CD4-positive, alpha-beta T cell (primary cell): ENCODE measurements at regions not wholly inside any gene's neighbourhood (a gene's known extent, or its start where the extent isn't known, plus 50 kb on each side); places are given as distances from the start of the nearest gene placed in this dataset.
A peak's percentile ranks its signal among the peaks of the same experiment; 100 is the strongest.

Experiments
- ATAC-seq: fragments of 200-7000 bp; cut with Tn5 transposase; one replicate; pipeline ENCODE4 v1.10.0; 2022; ENCODE audit warnings: mild to moderate bottlenecking; ENCODE audit not compliant: poor library complexity
- CTCF ChIA-PET: fragments of 350-600 bp; sonication (Branson Sonifier 250); formaldehyde crosslinking; loops from one replicate; lab custom pipeline; 2021; ENCODE audit warnings: antibody characterized with exemption, inconsistent platforms; lab: Charles Lee
- POLR2A ChIA-PET: fragments of 350-600 bp; sonication (Branson Sonifier 250); formaldehyde crosslinking; loops from one replicate; lab custom pipeline; 2021; ENCODE audit warnings: antibody characterized with exemption, inconsistent platforms; lab: Charles Lee
- DNase-seq, 14 experiments: peaks; one replicate each; pipeline ENCODE4 v3.0.0-alpha.2; 2013 to 2020; ENCODE audit warnings: mixed read lengths in 2 of 14
- H3K27ac ChIP-seq, 2 donors: one replicate each; pipeline versions ENCODE4 v1.5.1 to v1.7.0; 2013; ENCODE audit warnings: low read length in 2 of 2, low read depth in 1 of 2, mild to moderate bottlenecking in 1 of 2
- H3K27me3 ChIP-seq, 2 experiments: 1 replicate in 1 of 2; 2 replicates in 1 of 2; pipeline versions ENCODE4 v1.6.1 to v1.7.0; 2013; ENCODE audit warnings: low read length in 2 of 2, control low read depth in 1 of 2, mild to moderate bottlenecking in 1 of 2, moderate library complexity in 1 of 2; ENCODE audit not compliant: insufficient read depth in 2 of 2, control insufficient read depth in 1 of 2
- H3K36me3 ChIP-seq: one replicate; pipeline ENCODE4 v1.6.1; 2013; ENCODE audit warnings: low read length, control low read depth; ENCODE audit not compliant: insufficient read depth
- H3K4me1 ChIP-seq: one replicate; pipeline ENCODE4 v1.6.1; 2013; ENCODE audit warnings: low read length, control low read depth; ENCODE audit not compliant: insufficient read depth
- H3K4me3 ChIP-seq: one replicate; pipeline ENCODE4 v1.5.1; 2013; ENCODE audit warnings: mild to moderate bottlenecking, low read length, moderate library complexity
- H3K9me3 ChIP-seq, 2 experiments: 1 replicate in 1 of 2; 2 replicates in 1 of 2; pipeline versions ENCODE4 v1.6.1 to v1.7.0; 2013; ENCODE audit warnings: low read length in 2 of 2, mild to moderate bottlenecking in 2 of 2, control low read depth in 1 of 2, moderate library complexity in 1 of 2; ENCODE audit not compliant: control insufficient read depth in 1 of 2, insufficient read depth in 1 of 2
- H3K27ac Mint-ChIP-seq: one replicate; pipeline ENCODE4 v1.8.0; 2020; ENCODE audit warnings: mixed read lengths
- H3K27me3 Mint-ChIP-seq: one replicate; pipeline ENCODE4 v1.8.0; 2021; ENCODE audit warnings: mixed read lengths
- H3K36me3 Mint-ChIP-seq: one replicate; pipeline ENCODE4 v1.8.0; 2021; ENCODE audit warnings: low read depth, mixed read lengths
- H3K4me1 Mint-ChIP-seq: one replicate; pipeline ENCODE4 v1.8.0; 2021; ENCODE audit warnings: low read depth, mixed read lengths
- H3K4me3 Mint-ChIP-seq: one replicate; pipeline ENCODE4 v1.8.0; 2020; ENCODE audit warnings: mild to moderate bottlenecking, mixed read lengths
- H3K9me3 Mint-ChIP-seq: one replicate; pipeline ENCODE4 v1.8.0; 2020; ENCODE audit warnings: mixed read lengths
- CTCF ChIP-seq: fragments of 200-600 bp; IDR thresholded peaks from one replicate; pipeline ENCODE4 v1.8.0; 2022; ENCODE audit warnings: antibody characterized with exemption, mild to moderate bottlenecking
- intact Hi-C, 2 experiments: fragments of 100-400 bp; cut with DNase I in 1 of 2; cut with micrococcal nuclease in 1 of 2; formaldehyde crosslinking; loops; one replicate each; pipeline versions ENCODE4 v1.15.1 to v1.9.0; 2023 to 2025; cut with DNase I, micrococcal nuclease

GRCh38 chr20:19070026-19070425 lies 142.4 kb upstream of the SLC24A3 start:
- CTCF ChIA-PET = no interaction called here
- Histone ChIP-seq H3K36me3 (no peaks in the 10 kb centered on the region), H3K27me3 (peaks cover 0 to 2% of the 10 kb centered on the region in 2 experiments), H3K27ac (no peak overlapping the region), H3K4me1 (no peaks in the 10 kb centered on the region), H3K9me3 (peaks cover 4 to 10% of the 10 kb centered on the region in 2 experiments), H3K4me3 (no peak overlapping the region)
- ATAC-seq (no peak), DNase-seq (no peak)
- intact Hi-C loops = no loop called here
- H3K4me1 Mint-ChIP-seq = no peaks in the 10 kb centered on the region
- no peak overlapping the region for H3K27ac Mint-ChIP-seq
- POLR2A ChIA-PET = no interaction called here
- TF ChIP-seq CTCF = no peak
- H3K36me3 Mint-ChIP-seq = no peaks in the 10 kb centered on the region
- H3K4me3 Mint-ChIP-seq = no peak overlapping the region
- no peaks in the 10 kb centered on the region for H3K27me3 Mint-ChIP-seq
- H3K9me3 Mint-ChIP-seq = peaks cover 12% of the 10 kb centered on the region

GRCh38 chr20:19070681-19071445 lies 141.6 kb upstream of the SLC24A3 start:
- Mint-ChIP-seq H3K4me3 (no peak overlapping the region), H3K36me3 (no peaks in the 10 kb centered on the region), H3K27ac (no peak overlapping the region), H3K4me1 (no peaks in the 10 kb centered on the region), H3K9me3 (peaks cover 8% of the 10 kb centered on the region), H3K27me3 (no peaks in the 10 kb centered on the region)
- Histone ChIP-seq H3K9me3 (peaks cover 3 to 6% of the 10 kb centered on the region in 2 experiments), H3K27ac (no peak overlapping the region), H3K27me3 (peaks cover 0 to 2% of the 10 kb centered on the region in 2 experiments), H3K4me3 (no peak overlapping the region), H3K4me1 (no peaks in the 10 kb centered on the region), H3K36me3 (no peaks in the 10 kb centered on the region)
- no peak for TF ChIP-seq CTCF
- ATAC-seq (no peak), DNase-seq (peak in 1 of 14 experiments; percentile 4)
- intact Hi-C loops = no loop called here
- CTCF ChIA-PET = no interaction called here
- POLR2A ChIA-PET = no interaction called here

GRCh38 chr20:19071446-19071725 lies 141.1 kb upstream of the SLC24A3 start:
- H3K4me1 ChIP-seq = no peaks in the 10 kb centered on the region
- ChIA-PET POLR2A (no interaction called here), CTCF (no interaction called here)
- H3K4me1 Mint-ChIP-seq = no peaks in the 10 kb centered on the region
- H3K36me3 Mint-ChIP-seq = no peaks in the 10 kb centered on the region
- intact Hi-C loops = no loop called here
- H3K27me3 ChIP-seq = peaks cover 0 to 2% of the 10 kb centered on the region in 2 experiments
- no peak for TF ChIP-seq CTCF
- no peak overlapping the region for H3K4me3 Mint-ChIP-seq
- ATAC-seq (no peak), DNase-seq (no peak)
- no peak overlapping the region for H3K27ac ChIP-seq
- H3K9me3 Mint-ChIP-seq = peaks cover 8% of the 10 kb centered on the region
- peaks cover 3% of the 10 kb centered on the region in 2 experiments for H3K9me3 ChIP-seq
- no peak overlapping the region for H3K4me3 ChIP-seq
- H3K36me3 ChIP-seq = no peaks in the 10 kb centered on the region
- H3K27me3 Mint-ChIP-seq = no peaks in the 10 kb centered on the region
- no peak overlapping the region for H3K27ac Mint-ChIP-seq
